22Rv1 (cell line): ENCODE measurements at regions not wholly inside any gene's neighbourhood (a gene's known extent, or its start where the extent isn't known, plus 50 kb on each side); places are given as distances from the start of the nearest gene placed in this dataset.
"Not testable (repeated sequence)": the region's sequence is repeated elsewhere in the genome, so short reads cannot be mapped to it uniquely, and the experiment has no call there.

ENCODE experiments used
- H3K27ac ChIP-seq: fragments of 450-650 bp; 2 replicates; pipeline ENCODE4 v1.5.1; 2017
- CTCF ChIP-seq: fragments of 450-650 bp; IDR thresholded peaks from 2 replicates; pipeline ENCODE4 v1.5.1; 2017; ENCODE audit warnings: mild to moderate bottlenecking
- ZFX ChIP-seq: fragments of 450-650 bp; IDR thresholded peaks from 2 replicates; pipeline ENCODE4 v1.6.1; 2017; ENCODE audit warnings: antibody characterized with exemption, borderline replicate concordance

- no peak for TF ChIP-seq ZFX
- H3K27ac ChIP-seq = no peak overlapping the region
These were observed 732.3 kb downstream of the CDY1 start for GRCh38 chrY:26354191-26354590.

- H3K27ac ChIP-seq = not testable (repeated sequence)
These were observed 738.0 kb downstream of the CDY1 start for GRCh38 chrY:26359869-26360268.

- H3K27ac ChIP-seq = not testable (repeated sequence)
These were observed 738.6 kb downstream of the CDY1 start for GRCh38 chrY:26360472-26360871.

DNA sequence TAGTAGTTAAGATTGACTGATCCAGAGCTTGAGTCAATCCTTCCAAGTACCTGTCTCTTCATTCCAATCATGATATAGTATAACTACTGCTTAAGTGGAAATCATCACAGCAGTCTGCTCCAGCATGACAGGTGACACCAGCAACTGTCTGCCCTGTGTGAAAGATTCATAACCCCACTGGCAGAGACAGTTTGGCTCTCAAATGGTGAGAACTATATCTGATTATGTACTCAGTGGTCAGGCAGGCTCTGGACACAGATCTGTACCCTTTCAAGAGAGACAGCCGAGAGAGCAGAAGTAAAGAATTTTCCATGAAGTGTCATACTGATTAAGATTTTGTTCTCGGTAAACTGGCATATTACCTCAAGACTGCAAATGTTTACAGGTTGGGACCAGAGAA lies 741.5 kb downstream of the CDY1 start:
- H3K27ac ChIP-seq = not testable (repeated sequence)

DNA sequence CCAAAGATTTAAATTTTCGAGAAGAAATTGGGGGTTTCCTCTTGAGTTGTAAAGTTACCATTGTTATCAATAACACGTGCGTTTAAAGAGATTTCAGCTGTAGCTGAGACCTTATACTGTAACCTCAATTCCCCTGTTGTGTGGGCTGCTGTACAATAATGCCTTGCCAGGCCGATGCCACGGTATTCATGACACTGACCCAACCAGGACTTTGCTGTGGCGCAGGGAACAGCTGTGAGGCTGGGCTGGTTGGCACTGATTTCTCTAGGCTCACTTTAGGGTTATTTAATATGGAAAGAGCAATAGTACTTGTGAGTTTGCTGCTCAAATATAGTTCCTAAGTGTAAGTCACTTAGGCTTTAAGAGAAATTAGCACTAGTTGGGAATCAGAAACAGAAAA lies 744.2 kb downstream of the CDY1 start:
- not testable (repeated sequence) for H3K27ac ChIP-seq

- not testable (repeated sequence) for H3K27ac ChIP-seq
These were observed 750.6 kb downstream of the CDY1 start for GRCh38 chrY:26372480-26372879.

DNA sequence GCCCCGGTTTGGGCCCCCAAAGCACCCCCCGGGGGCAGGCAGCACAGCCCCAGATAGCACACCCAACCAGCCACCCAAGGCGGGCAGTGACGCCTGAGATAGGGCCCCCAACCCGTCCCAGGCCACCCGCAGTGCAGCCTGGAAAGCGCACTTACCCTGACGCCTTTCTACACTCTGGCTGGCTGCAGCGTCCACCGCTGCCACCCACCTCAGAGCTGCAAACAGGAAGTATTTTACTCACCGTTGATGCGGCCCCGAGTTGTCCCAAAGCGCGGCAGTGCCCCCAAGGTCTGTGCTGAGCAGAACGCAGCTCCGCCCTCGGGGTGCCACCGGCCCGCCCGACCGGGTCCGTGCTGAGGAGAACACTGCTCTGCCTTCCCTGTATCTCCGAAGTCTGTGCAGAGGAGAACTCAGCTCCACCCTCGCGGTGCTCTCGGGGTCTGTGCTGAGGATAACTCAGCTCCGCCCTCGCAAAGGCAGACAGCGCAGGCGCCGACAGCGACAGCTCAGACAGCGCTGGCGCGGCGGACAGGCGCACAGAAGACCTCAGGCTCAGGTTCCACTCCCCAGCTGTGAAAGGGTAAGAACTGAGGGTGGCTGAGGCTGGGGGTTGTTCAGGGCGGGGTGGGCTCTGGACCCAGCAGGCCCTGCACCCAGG lies 786.9 kb downstream of the CDY1 start:
- TF ChIP-seq CTCF = no peak
- TF ChIP-seq ZFX = no peak
- H3K27ac ChIP-seq = no peak overlapping the region

GRCh38 chrY:26409329-26409712 lies 787.4 kb downstream of the CDY1 start:
- no peak for TF ChIP-seq CTCF
- no peak for TF ChIP-seq ZFX
- no peak overlapping the region for H3K27ac ChIP-seq
